Endothelial cell of umbilical vein (primary cell): ENCODE measurements at regions not wholly inside any gene's neighbourhood (a gene's known extent, or its start where the extent isn't known, plus 50 kb on each side); places are given as distances from the start of the nearest gene placed in this dataset.

Experiments used
- BruUV-seq: library from RNA; stranded (reverse); fragments of 400-500 nt; replicated peaks from 2 replicates; lab custom pipeline; 2021; lab: Mats Ljungman, UMichigan
- CTCF ChIA-PET: fragments of 300-600, 350-600 bp; sonication (Branson Sonifier 250); formaldehyde crosslinking; loops from one replicate; lab custom pipeline; 2021; ENCODE audit warnings: antibody characterized with exemption, inconsistent platforms; lab: Charles Lee
- POLR2A ChIA-PET: fragments of 300-600, 350-600 bp; sonication (Branson Sonifier 250); formaldehyde crosslinking; loops from one replicate; lab custom pipeline; 2021; ENCODE audit warnings: antibody characterized with exemption, inconsistent platforms; lab: Charles Lee
- DNase-seq: peaks from one replicate; pipeline ENCODE4 v3.0.0-alpha.2; 2011; ENCODE audit warnings: low read depth, low spot score
- FAIRE-seq: peaks from 2 replicates; lab custom pipeline; 2011; peaks lifted over from hg19 to GRCh38; lab: Jason Lieb, UNC
- H2AFZ ChIP-seq: 2 replicates; pipeline ENCODE4 v1.6.0; 2012; ENCODE audit warnings: low read depth, low read length, control low read depth, inconsistent platforms
- H3K27ac ChIP-seq: 2 replicates; pipeline ENCODE4 v1.5.1; 2011; ENCODE audit warnings: low read depth, mild to moderate bottlenecking, control low read depth, low read length, moderate library complexity; ENCODE audit not compliant: insufficient read depth
- H3K27me3 ChIP-seq, 2 experiments: 2 replicates each; pipeline versions ENCODE4 v1.6.0 to v1.6.1; 2011; ENCODE audit warnings: low read length in 2 of 2, mixed read lengths in 1 of 2; ENCODE audit not compliant: control insufficient read depth in 2 of 2, insufficient read depth in 2 of 2
- H3K36me3 ChIP-seq, 2 experiments: 2 replicates in 1 of 2; 3 replicates in 1 of 2; pipeline ENCODE4 v1.5.1; 2011; ENCODE audit warnings: low read length in 2 of 2, mild to moderate bottlenecking in 1 of 2, moderate library complexity in 1 of 2; ENCODE audit not compliant: control insufficient read depth in 2 of 2, insufficient read depth in 2 of 2; ENCODE audit errors: extremely low read depth in 1 of 2
- H3K4me1 ChIP-seq: 3 replicates; pipeline ENCODE4 v1.5.1; 2011; ENCODE audit warnings: mild to moderate bottlenecking, low read length; ENCODE audit not compliant: control insufficient read depth, insufficient read depth; ENCODE audit errors: extremely low read depth
- H3K4me2 ChIP-seq: 2 replicates; pipeline ENCODE4 v1.6.1; 2011; ENCODE audit warnings: low read length, control low read depth, mixed read lengths; ENCODE audit not compliant: insufficient read depth
- H3K4me3 ChIP-seq, 3 experiments: fragments of 200-600 bp in 1 of 3; sonication (generic), shearing (Covaris generic) in 1 of 3; replicated peaks in 1 of 3; 2 replicates each; pipeline ENCODE4 v1.5.1; 2011 to 2016; ENCODE audit warnings: control low read depth in 3 of 3, low read length in 3 of 3, mild to moderate bottlenecking in 2 of 3, inconsistent platforms in 1 of 3, low read depth in 1 of 3, moderate library complexity in 1 of 3; ENCODE audit not compliant: insufficient read depth in 1 of 3
- H3K79me2 ChIP-seq: 2 replicates; pipeline ENCODE4 v1.6.0; 2012; ENCODE audit warnings: low read length, inconsistent platforms; ENCODE audit not compliant: control insufficient read depth, insufficient read depth
- H3K9ac ChIP-seq: replicated peaks from 2 replicates; pipeline ENCODE3; 2011; ENCODE audit warnings: low read length, control low read depth; ENCODE audit not compliant: insufficient read depth; ENCODE audit errors: extremely low read depth
- H3K9me1 ChIP-seq: replicated peaks from 3 replicates; pipeline ENCODE4 v1.6.0; 2011; ENCODE audit warnings: mild to moderate bottlenecking, low read length; ENCODE audit not compliant: control insufficient read depth, insufficient read depth; ENCODE audit errors: extremely low read depth
- H3K9me3 ChIP-seq: replicated peaks from 2 replicates; pipeline ENCODE4 v1.5.1; 2012; ENCODE audit warnings: low read length, inconsistent platforms; ENCODE audit not compliant: control insufficient read depth, insufficient read depth
- H4K20me1 ChIP-seq: replicated peaks from 2 replicates; pipeline ENCODE3; 2011; ENCODE audit warnings: mild to moderate bottlenecking, low read length; ENCODE audit not compliant: control insufficient read depth, insufficient read depth; ENCODE audit errors: extremely low read depth
- EZH2 ChIP-seq: IDR thresholded peaks from 2 replicates; pipeline ENCODE4 v1.6.1; 2012; ENCODE audit warnings: borderline replicate concordance, low read depth, mild to moderate bottlenecking, moderate library complexity, low read length, inconsistent platforms; ENCODE audit not compliant: severe bottlenecking
- FOS ChIP-seq: IDR thresholded peaks from 2 replicates; pipeline ENCODE4 v1.6.1; 2011; ENCODE audit warnings: mild to moderate bottlenecking, low read length, moderate library complexity, borderline replicate concordance; ENCODE audit not compliant: insufficient read depth
- GATA2 ChIP-seq: IDR thresholded peaks from 2 replicates; pipeline ENCODE4 v1.7.0; 2011; ENCODE audit warnings: low read depth, mild to moderate bottlenecking, moderate library complexity, mixed read lengths, low read length; ENCODE audit not compliant: insufficient read length, insufficient read depth
- JUN ChIP-seq: IDR thresholded peaks from 2 replicates; pipeline ENCODE4 v1.6.1; 2011; ENCODE audit warnings: borderline replicate concordance, low read depth; ENCODE audit not compliant: insufficient read length, insufficient read depth
- MYC ChIP-seq: IDR thresholded peaks from one replicate; pipeline ENCODE4 v1.6.1; 2011; ENCODE audit warnings: mild to moderate bottlenecking, low read depth, low read length
- POLR2A ChIP-seq: IDR thresholded peaks from 2 replicates; pipeline ENCODE4 v1.6.1; 2012; ENCODE audit warnings: low read depth, mild to moderate bottlenecking, control low read depth, low read length
- POLR2AphosphoS5 ChIP-seq: IDR thresholded peaks from 2 replicates; pipeline ENCODE4 v1.6.1; 2012; ENCODE audit warnings: low read depth, mild to moderate bottlenecking, control low read depth, low read length, moderate library complexity; ENCODE audit not compliant: insufficient read depth
- dilution Hi-C: fragments of 300-500 bp; cut with MboI; formaldehyde crosslinking; loops from one replicate; pipeline ENCODE4 v1.15.0; 2019; ENCODE audit warnings: low sequenced_read_pairs; ENCODE audit not compliant: extremely low pct_ligation_motif_present
- intact Hi-C: fragments of 100-400 bp; cut with micrococcal nuclease; formaldehyde crosslinking; loops from one replicate; pipeline ENCODE4 v1.10.0; 2022
- TF ChIP-seq, protein P1 (sequence below), 2 donors: IDR thresholded peaks; 1 replicate in 1 of 2; 2 replicates in 1 of 2; pipeline ENCODE4 v1.5.1; 2011; ENCODE audit warnings: low read length in 2 of 2, mild to moderate bottlenecking in 2 of 2, moderate library complexity in 2 of 2, control low read depth in 1 of 2, inconsistent platforms in 1 of 2, low read depth in 1 of 2; ENCODE audit not compliant: insufficient read depth in 1 of 2; ENCODE audit errors: extremely low read depth in 1 of 2
- TF ChIP-seq, protein P2 (sequence below): IDR thresholded peaks from 2 replicates; pipeline ENCODE4 v1.6.1; 2011; ENCODE audit not compliant: insufficient read depth, insufficient read length

DNA sequence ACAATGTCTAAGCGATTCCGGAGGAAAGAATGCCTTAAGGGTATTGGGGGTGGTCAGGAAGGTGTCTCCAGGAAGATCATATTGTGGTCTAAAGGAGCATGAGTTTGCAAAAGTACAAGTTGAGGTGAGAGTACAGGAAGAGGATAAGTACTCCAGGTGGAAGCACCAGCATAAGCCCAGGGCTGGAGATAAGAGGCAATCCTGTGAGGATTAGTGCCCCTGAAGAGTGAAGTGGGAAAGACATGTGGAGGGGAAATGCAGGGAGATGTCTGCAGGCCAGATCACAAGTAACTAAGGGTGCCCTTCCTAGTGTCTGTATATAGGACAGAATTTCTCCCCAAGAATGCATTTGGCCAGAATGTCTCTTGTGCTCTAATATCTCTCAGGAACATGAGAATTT lies 188.3 kb upstream of the DPT start:
- TF ChIP-seq MYC = no peak
- no peaks in the 10 kb centered on the region for H3K79me2 ChIP-seq
- no peaks in the 10 kb centered on the region for H3K9me1 ChIP-seq
- no peaks in the 10 kb centered on the region for H3K27me3 ChIP-seq
- intact Hi-C loops (no loop called here), dilution Hi-C loops (no loop called here)
- H3K4me1 ChIP-seq = peaks cover 35% of the 10 kb centered on the region
- H3K9me3 ChIP-seq = no peaks in the 10 kb centered on the region
- no peak overlapping the region for H3K9ac ChIP-seq
- CTCF ChIA-PET = no interaction called here
- H3K4me3 ChIP-seq = no peak overlapping the region
- H3K4me2 ChIP-seq = no peak overlapping the region
- BruUV-seq = no TSS peak
- FAIRE-seq (no peak), DNase-seq (no peak)
- H4K20me1 ChIP-seq = no peaks in the 10 kb centered on the region
- H3K27ac ChIP-seq = no peak overlapping the region
- no peak overlapping the region for H2AFZ ChIP-seq
- no peaks in the 10 kb centered on the region for H3K36me3 ChIP-seq
- POLR2A ChIA-PET = no interaction called here

DNA sequence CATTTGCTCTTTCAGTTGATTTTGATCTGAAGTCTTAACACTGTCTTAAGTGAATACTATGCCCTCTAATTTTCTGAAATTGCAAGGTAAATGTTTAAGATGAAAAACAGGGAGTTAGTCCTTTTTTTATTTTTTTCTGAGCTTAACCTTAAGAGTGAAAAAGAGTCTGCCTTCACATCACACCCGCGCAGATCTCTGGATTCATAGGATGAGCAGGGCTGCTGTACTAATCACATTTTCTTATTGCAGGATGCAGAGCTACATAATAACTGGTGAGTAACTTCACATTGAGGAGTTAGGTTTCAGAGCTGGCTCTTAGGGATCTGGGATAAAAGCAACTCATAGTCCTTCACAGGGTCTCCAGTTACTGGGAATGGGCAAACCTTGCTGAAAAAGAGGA lies 188.7 kb upstream of the ATP1B1 start:
- Histone ChIP-seq H3K9ac (no peak overlapping the region), H3K27me3 (no peaks in the 10 kb centered on the region), H3K79me2 (no peaks in the 10 kb centered on the region), H3K9me1 (no peaks in the 10 kb centered on the region), H3K4me2 (no peak overlapping the region), H3K4me1 (peaks cover 40% of the 10 kb centered on the region), H3K27ac (no peak overlapping the region), H3K9me3 (no peaks in the 10 kb centered on the region), H4K20me1 (no peaks in the 10 kb centered on the region), H2AFZ (no peak overlapping the region), H3K36me3 (no peaks in the 10 kb centered on the region), H3K4me3 (no peak overlapping the region)
- dilution Hi-C loops (no loop called here), intact Hi-C loops (no loop called here)
- ChIA-PET CTCF (interaction anchor here (1.4 kb wide), 1 partner anchor 11 kb away, joined by 3 read pairs; no protein-coding TSS in a partner anchor), POLR2A (interaction anchor here (0.6 kb wide), 1 partner anchor 263 kb away, joined by 4 read pairs; no protein-coding TSS in a partner anchor)
- no TSS peak for BruUV-seq
- FAIRE-seq (no peak), DNase-seq (no peak)
- TF ChIP-seq, protein P1, sequence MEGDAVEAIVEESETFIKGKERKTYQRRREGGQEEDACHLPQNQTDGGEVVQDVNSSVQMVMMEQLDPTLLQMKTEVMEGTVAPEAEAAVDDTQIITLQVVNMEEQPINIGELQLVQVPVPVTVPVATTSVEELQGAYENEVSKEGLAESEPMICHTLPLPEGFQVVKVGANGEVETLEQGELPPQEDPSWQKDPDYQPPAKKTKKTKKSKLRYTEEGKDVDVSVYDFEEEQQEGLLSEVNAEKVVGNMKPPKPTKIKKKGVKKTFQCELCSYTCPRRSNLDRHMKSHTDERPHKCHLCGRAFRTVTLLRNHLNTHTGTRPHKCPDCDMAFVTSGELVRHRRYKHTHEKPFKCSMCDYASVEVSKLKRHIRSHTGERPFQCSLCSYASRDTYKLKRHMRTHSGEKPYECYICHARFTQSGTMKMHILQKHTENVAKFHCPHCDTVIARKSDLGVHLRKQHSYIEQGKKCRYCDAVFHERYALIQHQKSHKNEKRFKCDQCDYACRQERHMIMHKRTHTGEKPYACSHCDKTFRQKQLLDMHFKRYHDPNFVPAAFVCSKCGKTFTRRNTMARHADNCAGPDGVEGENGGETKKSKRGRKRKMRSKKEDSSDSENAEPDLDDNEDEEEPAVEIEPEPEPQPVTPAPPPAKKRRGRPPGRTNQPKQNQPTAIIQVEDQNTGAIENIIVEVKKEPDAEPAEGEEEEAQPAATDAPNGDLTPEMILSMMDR (IDR thresholded peaks at IDR 0.05; ENCODE audit: extremely low read depth in 1 of 2, insufficient read depth in 1 of 2, low read depth in 1 of 2, low read length in 2 of 2) = no peak
- TF ChIP-seq, protein P2, sequence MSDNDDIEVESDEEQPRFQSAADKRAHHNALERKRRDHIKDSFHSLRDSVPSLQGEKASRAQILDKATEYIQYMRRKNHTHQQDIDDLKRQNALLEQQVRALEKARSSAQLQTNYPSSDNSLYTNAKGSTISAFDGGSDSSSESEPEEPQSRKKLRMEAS = no peak
- TF ChIP-seq POLR2A (no peak), JUN (no peak), MYC (no peak), FOS (no peak), POLR2AphosphoS5 (no peak), EZH2 (no peak), GATA2 (no peak)
